OCI-LY3 (cell line): ENCODE measurements at regions not wholly inside any gene's neighbourhood (a gene's known extent, or its start where the extent isn't known, plus 50 kb on each side); places are given as distances from the start of the nearest gene placed in this dataset.

Source experiments
- H2AFZ ChIP-seq: fragments of 200-600, 300-600 bp; shearing (Covaris generic); 2 replicates; pipeline ENCODE4 v1.6.0; 2014; ENCODE audit warnings: antibody characterized with exemption, low read depth, low read length
- H3K27ac ChIP-seq: fragments of 200-600, 300-600 bp; sonication (generic); 2 replicates; pipeline ENCODE4 v1.5.1; 2014; ENCODE audit warnings: mild to moderate bottlenecking, low read length, moderate library complexity, mixed read lengths
- H3K27me3 ChIP-seq: fragments of 200-600, 300-600 bp; sonication (generic); 2 replicates; pipeline ENCODE4 v1.6.1; 2014; ENCODE audit warnings: low read depth, low read length, mixed read lengths
- H3K36me3 ChIP-seq: fragments of 200-600, 300-600 bp; sonication (generic); replicated peaks from 2 replicates; pipeline ENCODE3; 2014; ENCODE audit warnings: low read depth, low read length, mixed read lengths
- H3K4me1 ChIP-seq: fragments of 300-600, 200-600 bp; sonication (generic); 2 replicates; pipeline ENCODE4 v1.6.1; 2014; ENCODE audit warnings: low read length, mixed read lengths
- H3K4me2 ChIP-seq: fragments of 200-600, 300-600 bp; sonication (generic); 2 replicates; pipeline ENCODE4 v1.6.1; 2014; ENCODE audit warnings: low read length, mixed read lengths
- H3K4me3 ChIP-seq: fragments of 300-600, 200-600 bp; sonication (generic); 2 replicates; pipeline ENCODE4 v1.5.1; 2014; ENCODE audit warnings: antibody characterized with exemption, mild to moderate bottlenecking, low read length, moderate library complexity
- H3K79me2 ChIP-seq: fragments of 300-600, 200-600 bp; shearing (Covaris generic); 2 replicates; pipeline ENCODE4 v1.6.1; 2014; ENCODE audit warnings: mild to moderate bottlenecking, low read length, mixed read lengths
- H3K9ac ChIP-seq: fragments of 300-600, 200-600 bp; shearing (Covaris generic); 2 replicates; pipeline ENCODE4 v1.6.0; 2014; ENCODE audit warnings: mild to moderate bottlenecking, low read length, moderate library complexity
- H3K9me3 ChIP-seq: fragments of 200-600, 300-600 bp; shearing (Covaris generic); 2 replicates; pipeline ENCODE4 v1.6.1; 2014; ENCODE audit warnings: low read length, mixed read lengths; ENCODE audit not compliant: insufficient read depth
- H4K20me1 ChIP-seq: fragments of 200-600, 300-600 bp; sonication (generic); 2 replicates; pipeline ENCODE4 v1.6.1; 2016; ENCODE audit warnings: low read length, mixed read lengths; ENCODE audit not compliant: insufficient read depth
- CTCF ChIP-seq: fragments of 200-600, 300-600 bp; sonication (generic); IDR thresholded peaks from 2 replicates; pipeline ENCODE4 v1.5.1; 2014; ENCODE audit warnings: antibody characterized with exemption, low read length, low read depth
- EZH2phosphoT487 ChIP-seq: fragments of 200-600 bp; shearing (Covaris generic); IDR thresholded peaks from 2 replicates; pipeline ENCODE4 v1.6.1; 2018; ENCODE audit warnings: antibody characterized with exemption, mixed run types, low read depth

GRCh38 chr3:105119801-105120340 lies 246.8 kb upstream of the ALCAM start:
- Histone ChIP-seq H3K4me3 (no peak overlapping the region), H2AFZ (no peak overlapping the region), H3K4me1 (no peaks in the 10 kb centered on the region), H3K9ac (no peak overlapping the region), H3K27me3 (no peaks in the 10 kb centered on the region), H4K20me1 (no peaks in the 10 kb centered on the region), H3K4me2 (no peak overlapping the region), H3K36me3 (no peaks in the 10 kb centered on the region), H3K79me2 (no peaks in the 10 kb centered on the region), H3K27ac (no peak overlapping the region), H3K9me3 (no peaks in the 10 kb centered on the region)
- TF ChIP-seq CTCF (no peak), EZH2phosphoT487 (no peak)

GRCh38 chr3:105130911-105131310 lies 235.8 kb upstream of the ALCAM start:
- no peaks in the 10 kb centered on the region for H3K4me1 ChIP-seq
- H4K20me1 ChIP-seq = no peaks in the 10 kb centered on the region
- H3K4me2 ChIP-seq = no peak overlapping the region
- peaks cover 28% of the 10 kb centered on the region for H3K9me3 ChIP-seq
- no peak overlapping the region for H3K27ac ChIP-seq
- TF ChIP-seq CTCF (no peak), EZH2phosphoT487 (no peak)
- no peak overlapping the region for H3K4me3 ChIP-seq
- H3K27me3 ChIP-seq = no peaks in the 10 kb centered on the region
- H3K79me2 ChIP-seq = no peaks in the 10 kb centered on the region
- H3K36me3 ChIP-seq = peaks cover 6% of the 10 kb centered on the region
- H3K9ac ChIP-seq = no peak overlapping the region
- H2AFZ ChIP-seq = no peak overlapping the region

GRCh38 chr3:105137911-105138310 lies 228.8 kb upstream of the ALCAM start:
- no peaks in the 10 kb centered on the region for H3K9me3 ChIP-seq
- no peaks in the 10 kb centered on the region for H3K27me3 ChIP-seq
- H3K27ac ChIP-seq = no peak overlapping the region
- H2AFZ ChIP-seq = no peak overlapping the region
- no peak overlapping the region for H3K4me2 ChIP-seq
- no peak for TF ChIP-seq EZH2phosphoT487
- no peak for TF ChIP-seq CTCF
- no peaks in the 10 kb centered on the region for H4K20me1 ChIP-seq
- no peaks in the 10 kb centered on the region for H3K36me3 ChIP-seq
- no peak overlapping the region for H3K4me3 ChIP-seq
- H3K4me1 ChIP-seq = peaks cover 16% of the 10 kb centered on the region
- no peak overlapping the region for H3K9ac ChIP-seq
- H3K79me2 ChIP-seq = no peaks in the 10 kb centered on the region

- peaks cover 19% of the 10 kb centered on the region for H3K4me1 ChIP-seq
- H3K27ac ChIP-seq = no peak overlapping the region
- no peak overlapping the region for H3K4me2 ChIP-seq
- H4K20me1 ChIP-seq = no peaks in the 10 kb centered on the region
- H2AFZ ChIP-seq = no peak overlapping the region
- H3K79me2 ChIP-seq = no peaks in the 10 kb centered on the region
- H3K9ac ChIP-seq = no peak overlapping the region
- no peaks in the 10 kb centered on the region for H3K27me3 ChIP-seq
- no peaks in the 10 kb centered on the region for H3K9me3 ChIP-seq
- no peaks in the 10 kb centered on the region for H3K36me3 ChIP-seq
- TF ChIP-seq CTCF (no peak), EZH2phosphoT487 (no peak)
- no peak overlapping the region for H3K4me3 ChIP-seq
Measured at GRCh38 chr3:105139881-105140560, 226.7 kb upstream of the ALCAM start.
